ENCODE measurements at regions not wholly inside any gene's neighbourhood (a gene's known extent, or its start where the extent isn't known, plus 50 kb on each side); places are given as distances from the start of the nearest gene placed in this dataset.

- no peak for DNase-seq (ENCODE audit: low read depth in 2 of 2)
These were observed 206.0 kb downstream of the BCOR start for GRCh38 chrX:39891781-39892180.

GRCh38 chrX:39893417-39894338 is 204.1 kb downstream of the BCOR start:
- no peak for DNase-seq (ENCODE audit: low read depth in 2 of 2)

- no peak for DNase-seq (ENCODE audit: low read depth in 2 of 2)
These were observed 203.1 kb downstream of the BCOR start for GRCh38 chrX:39894683-39895082.

GRCh38 chrX:39895218-39896110 is 202.3 kb downstream of the BCOR start:
- no peak for DNase-seq (ENCODE audit: low read depth in 2 of 2)

- DNase-seq (ENCODE audit: low read depth in 2 of 2) = no peak
These were observed 200.6 kb downstream of the BCOR start for GRCh38 chrX:39896951-39897740.

GRCh38 chrX:39897741-39898097 is 200.0 kb downstream of the BCOR start:
- no peak for DNase-seq (ENCODE audit: low read depth in 2 of 2)

GRCh38 chrX:39898147-39898546 is 199.6 kb downstream of the BCOR start:
- DNase-seq (ENCODE audit: low read depth in 2 of 2) = no peak

- no peak for DNase-seq (ENCODE audit: low read depth in 2 of 2)
These were observed 198.7 kb downstream of the BCOR start for GRCh38 chrX:39899059-39899458.

- DNase-seq (ENCODE audit: low read depth in 2 of 2) = no peak
These were observed 197.6 kb downstream of the BCOR start for GRCh38 chrX:39899856-39900776.

- DNase-seq (ENCODE audit: low read depth in 2 of 2) = no peak
These were observed 197.0 kb downstream of the BCOR start for GRCh38 chrX:39900777-39901170.

GRCh38 chrX:39903343-39903742 is 194.4 kb downstream of the BCOR start:
- no peak for DNase-seq (ENCODE audit: low read depth in 2 of 2)

- DNase-seq (ENCODE audit: low read depth in 2 of 2) = no peak
These were observed 193.8 kb downstream of the BCOR start for GRCh38 chrX:39903937-39904336.

GRCh38 chrX:39904816-39905537 is 192.8 kb downstream of the BCOR start:
- no peak for DNase-seq (ENCODE audit: low read depth in 2 of 2)

- no peak for DNase-seq (ENCODE audit: low read depth in 2 of 2)
These were observed 192.2 kb downstream of the BCOR start for GRCh38 chrX:39905538-39905891.

GRCh38 chrX:39905946-39906345 is 191.8 kb downstream of the BCOR start:
- DNase-seq (ENCODE audit: low read depth in 2 of 2) = no peak

GRCh38 chrX:39907964-39908661 is 189.6 kb downstream of the BCOR start:
- no peak for DNase-seq (ENCODE audit: low read depth in 2 of 2)

- DNase-seq (ENCODE audit: low read depth in 2 of 2) = no peak
These were observed 187.8 kb downstream of the BCOR start for GRCh38 chrX:39909996-39910395.

GRCh38 chrX:39910651-39911050 is 187.1 kb downstream of the BCOR start:
- no peak for DNase-seq (ENCODE audit: low read depth in 2 of 2)

GRCh38 chrX:39911278-39911897 is 186.4 kb downstream of the BCOR start:
- no peak for DNase-seq (ENCODE audit: low read depth in 2 of 2)

All from activated CD8-positive, alpha-beta memory T cell treated with anti-CD3 and anti-CD28 coated beads for 4 hours (primary cell).